ENCODE measurements at regions not wholly inside any gene's neighbourhood (a gene's known extent, or its start where the extent isn't known, plus 50 kb on each side); places are given as distances from the start of the nearest gene placed in this dataset.

GRCh38 chr1:193365966-193366365, 179.6 kb upstream of the B3GALT2 start:
- DNase-seq (ENCODE audit: low read depth in 2 of 2): no peak

- DNase-seq (ENCODE audit: low read depth in 2 of 2): no peak
Measured at GRCh38 chr1:193359631-193360030, 173.2 kb upstream of the B3GALT2 start.

- DNase-seq (ENCODE audit: low read depth in 2 of 2): no peak
Measured at GRCh38 chr1:193358419-193358818, 172.0 kb upstream of the B3GALT2 start.

DNA sequence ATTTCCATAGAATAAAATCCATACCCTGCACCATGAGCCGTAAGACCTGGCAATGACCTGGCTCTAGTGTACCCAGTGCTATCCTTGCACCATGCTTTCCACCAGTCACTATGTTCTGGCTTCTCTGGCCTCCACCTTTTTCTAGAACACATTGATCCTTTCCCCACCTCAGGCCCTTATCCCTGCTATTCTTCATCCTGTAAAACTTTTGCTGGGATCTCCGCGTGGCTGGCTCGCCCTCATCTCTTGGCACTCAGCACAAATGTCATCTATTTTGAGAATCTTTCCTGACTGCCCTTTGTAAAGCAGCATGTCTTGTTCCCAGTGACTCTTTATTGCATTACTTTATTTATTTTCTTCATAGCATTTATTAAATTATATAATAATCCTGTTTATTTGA, 169.8 kb upstream of the B3GALT2 start:
- no peak for DNase-seq (ENCODE audit: low read depth in 2 of 2)

DNA sequence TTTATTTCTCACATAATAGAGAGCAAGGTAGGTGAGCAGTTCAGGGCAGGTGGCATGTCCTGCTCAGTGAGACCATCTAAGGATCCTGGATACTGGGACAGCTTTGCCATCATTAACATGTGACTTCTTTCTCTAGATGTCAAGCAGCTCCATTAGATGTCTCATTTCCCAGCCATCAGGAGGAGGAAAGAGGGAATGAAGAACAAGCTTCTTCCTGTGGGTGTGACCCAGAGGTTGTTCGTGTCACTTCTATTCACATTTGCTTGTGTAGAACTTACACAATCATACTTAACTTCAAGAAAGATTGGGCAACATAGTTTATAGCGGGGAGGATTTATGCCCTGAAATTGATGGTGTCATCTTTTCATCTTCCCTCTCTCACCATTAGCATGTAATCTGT, 169.2 kb upstream of the B3GALT2 start:
- DNase-seq (ENCODE audit: low read depth in 2 of 2): no peak

DNA sequence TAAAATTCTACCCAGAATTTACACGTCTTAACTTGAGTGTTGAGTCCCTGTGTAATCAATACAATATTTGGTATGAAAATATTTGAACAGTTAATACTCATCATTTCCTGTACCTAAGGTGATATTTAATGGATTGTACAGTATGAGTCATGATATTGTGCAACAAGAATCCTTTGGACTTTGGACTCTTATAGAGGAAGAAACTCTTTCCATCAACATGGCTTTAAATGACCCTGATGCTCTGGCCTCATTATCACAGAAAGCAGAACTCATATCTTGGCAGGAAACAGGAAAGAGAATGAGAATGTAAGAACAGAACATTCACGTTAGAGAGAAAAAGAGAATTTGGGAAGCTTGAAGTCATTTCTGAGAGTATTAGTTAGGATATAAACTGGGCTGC, 168.8 kb upstream of the B3GALT2 start:
- DNase-seq (ENCODE audit: low read depth in 2 of 2): no peak

DNA sequence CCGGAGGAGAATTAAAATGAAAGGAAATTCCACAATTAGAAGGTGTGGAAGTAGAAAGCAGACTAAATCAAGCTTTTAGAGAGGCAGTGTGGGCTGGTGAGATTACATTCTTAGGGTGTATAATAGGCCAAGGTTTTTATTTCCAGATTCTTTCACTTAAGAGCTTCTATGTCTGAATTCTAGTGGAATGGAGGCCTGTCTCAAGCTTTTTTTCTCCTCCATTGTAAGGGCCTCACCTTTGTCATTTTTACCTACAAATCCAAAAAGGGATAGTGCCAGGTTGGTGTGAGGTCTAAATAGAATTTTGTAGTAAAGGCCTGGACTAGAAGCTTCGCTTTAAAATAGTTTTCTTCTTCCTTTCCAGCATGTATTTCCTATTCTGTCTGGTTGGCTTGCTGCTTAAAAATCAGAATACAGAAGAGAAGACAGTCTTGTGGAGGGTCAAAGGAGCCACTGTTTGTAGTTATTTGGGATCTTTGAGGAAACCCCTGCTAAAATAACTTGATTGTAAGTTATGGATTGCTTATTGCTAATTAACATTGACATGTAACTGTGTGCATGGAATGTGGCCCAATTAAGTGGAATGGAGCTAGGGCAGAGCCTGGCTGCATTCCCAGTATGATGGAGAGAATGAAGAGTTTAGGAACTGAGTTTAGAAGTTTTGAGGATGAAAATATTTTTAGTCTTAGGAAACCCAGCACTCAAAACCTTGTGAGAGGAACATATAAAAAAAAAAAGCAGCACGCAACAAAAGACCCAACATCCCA, 162.5 kb upstream of the B3GALT2 start:
- no peak for DNase-seq (ENCODE audit: low read depth in 2 of 2)

DNA sequence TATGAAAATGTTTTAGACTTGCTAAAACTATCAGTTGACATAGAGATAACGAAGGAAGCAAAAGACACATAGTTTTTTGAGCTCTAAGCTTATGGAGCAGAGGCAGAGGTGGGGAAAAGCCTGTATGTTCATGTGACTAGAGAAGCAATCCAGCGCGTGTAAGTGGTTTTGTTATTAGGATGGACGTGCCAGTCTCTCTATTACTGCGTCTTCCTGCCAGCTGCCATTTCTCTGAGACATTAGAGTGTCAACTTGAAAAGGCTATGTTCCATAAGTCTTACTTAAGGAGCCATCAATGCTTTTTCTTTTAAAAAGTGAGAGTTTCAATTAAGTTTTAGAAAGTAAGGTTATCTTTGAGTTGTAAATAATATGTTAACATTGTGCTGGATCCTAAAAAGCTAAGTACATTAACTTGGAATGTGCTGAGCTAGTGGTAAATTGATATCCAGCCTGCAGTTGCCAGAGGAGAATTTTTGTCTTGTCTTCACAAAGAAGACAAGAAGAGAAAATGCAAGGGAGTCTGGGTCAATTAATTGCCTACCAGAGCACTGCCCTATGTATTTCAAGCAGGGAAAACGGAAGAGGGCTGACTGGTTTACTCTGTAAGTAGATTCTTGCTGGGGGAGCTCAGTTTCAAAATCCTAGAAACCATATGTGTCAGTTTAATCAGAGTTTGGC, 161.8 kb upstream of the B3GALT2 start:
- no peak for DNase-seq (ENCODE audit: low read depth in 2 of 2)

- no peak for DNase-seq (ENCODE audit: low read depth in 2 of 2)
Measured at GRCh38 chr1:193346085-193346484, 159.7 kb upstream of the B3GALT2 start.

DNA sequence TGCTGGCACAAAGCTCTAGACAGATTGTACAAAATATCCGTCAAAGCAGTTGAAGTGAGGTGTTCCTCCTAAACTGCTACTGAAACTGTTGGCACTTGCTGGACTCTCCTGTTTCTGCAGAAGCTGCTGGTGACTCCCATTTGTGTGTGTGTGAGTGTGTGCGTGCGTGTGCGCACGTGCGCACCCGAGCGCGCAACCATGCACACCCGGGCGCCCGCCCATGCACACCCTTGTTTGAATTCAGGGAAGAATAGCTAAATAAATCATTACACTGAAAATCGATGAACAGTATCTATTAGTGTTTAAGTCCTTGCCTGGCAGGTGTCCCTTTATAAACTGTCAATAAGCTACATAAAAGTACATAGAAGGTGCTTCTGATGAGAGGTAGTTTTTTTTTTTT, 156.4 kb upstream of the B3GALT2 start:
- no peak for DNase-seq (ENCODE audit: low read depth in 2 of 2)

GRCh38 chr1:193340331-193340730, 153.9 kb upstream of the B3GALT2 start:
- no peak for DNase-seq (ENCODE audit: low read depth in 2 of 2)

GRCh38 chr1:193339401-193339800, 153.0 kb upstream of the B3GALT2 start:
- no peak for DNase-seq (ENCODE audit: low read depth in 2 of 2)

- no peak for DNase-seq (ENCODE audit: low read depth in 2 of 2)
Measured at GRCh38 chr1:193338194-193338593, 151.8 kb upstream of the B3GALT2 start.

- DNase-seq (ENCODE audit: low read depth in 2 of 2): no peak
Measured at GRCh38 chr1:193335806-193336428, 149.5 kb upstream of the B3GALT2 start.

- DNase-seq (ENCODE audit: low read depth in 2 of 2): no peak
Measured at GRCh38 chr1:193333166-193333565, 146.8 kb upstream of the B3GALT2 start.

DNA sequence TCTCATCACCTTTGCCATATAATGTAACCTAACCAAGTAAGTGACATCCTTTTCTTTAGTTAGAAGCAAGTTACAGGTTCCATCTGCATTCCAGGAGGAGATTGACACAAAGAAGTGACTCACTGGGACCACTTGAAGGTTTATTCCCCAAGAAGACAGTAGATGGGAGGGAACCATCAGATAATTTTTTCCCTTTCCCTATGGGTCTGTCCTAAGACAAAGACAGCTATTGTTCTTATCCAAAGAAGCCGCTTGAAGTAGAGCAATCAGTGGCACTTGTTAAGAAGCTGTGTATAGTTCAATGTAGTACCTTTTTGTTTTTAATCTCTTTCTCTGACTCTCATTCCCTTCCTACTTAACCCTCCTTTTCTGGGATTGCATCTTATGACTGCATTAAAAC, 139.9 kb upstream of the B3GALT2 start:
- DNase-seq (ENCODE audit: low read depth in 2 of 2): no peak

- DNase-seq (ENCODE audit: low read depth in 2 of 2): no peak
Measured at GRCh38 chr1:193325771-193326170, 139.4 kb upstream of the B3GALT2 start.

DNA sequence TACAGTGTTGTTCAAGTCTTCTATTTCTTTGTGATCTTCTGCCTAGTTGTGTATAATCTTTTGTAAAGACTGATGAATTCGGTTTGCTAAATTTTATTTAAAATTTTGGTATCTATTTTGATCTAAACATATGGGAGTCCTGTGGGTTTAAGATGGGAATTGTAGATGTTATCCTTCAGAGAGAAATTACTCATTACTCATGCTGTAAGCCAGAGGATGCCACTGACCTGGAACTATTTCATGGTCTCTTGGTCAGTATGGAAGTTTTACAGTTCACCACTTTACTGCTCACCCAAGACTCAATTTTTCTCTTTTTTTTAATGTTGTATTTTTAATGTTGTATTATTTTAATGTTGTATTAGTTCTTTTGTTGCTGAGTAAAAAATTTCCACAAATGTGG, 138.6 kb upstream of the B3GALT2 start:
- DNase-seq (ENCODE audit: low read depth in 2 of 2): no peak

- DNase-seq (ENCODE audit: low read depth in 2 of 2): no peak
Measured at GRCh38 chr1:193322211-193322610, 135.8 kb upstream of the B3GALT2 start.

DNA sequence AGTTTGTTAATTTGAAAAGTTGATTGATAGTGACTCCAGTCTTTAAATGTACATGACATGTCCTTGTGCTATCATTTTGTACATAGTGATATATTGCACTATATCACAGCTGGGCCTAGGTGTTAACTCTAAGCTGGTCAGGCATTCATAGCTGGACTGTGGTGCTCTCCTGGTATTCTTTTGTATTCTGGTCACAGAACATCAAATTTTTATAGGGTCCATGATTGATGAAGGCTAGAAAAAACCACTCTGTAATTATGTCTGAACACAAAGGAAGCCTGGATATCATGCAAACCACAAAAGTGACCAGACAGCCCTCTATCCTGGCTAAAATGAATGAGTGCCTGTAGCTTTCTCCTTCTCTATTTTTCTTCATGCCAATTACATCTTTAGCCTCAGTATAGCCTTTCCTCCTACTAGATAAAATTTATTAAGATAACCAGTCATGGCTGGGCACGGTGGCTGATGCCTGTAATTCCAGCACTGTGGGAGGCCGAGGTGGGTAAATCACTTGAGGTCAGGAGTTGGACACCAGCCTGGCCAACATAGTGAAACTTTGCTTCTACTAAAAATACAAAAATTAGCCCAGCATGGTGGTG, 134.9 kb upstream of the B3GALT2 start:
- no peak for DNase-seq (ENCODE audit: low read depth in 2 of 2)

GRCh38 chr1:193320270-193320669, 133.9 kb upstream of the B3GALT2 start:
- no peak for DNase-seq (ENCODE audit: low read depth in 2 of 2)

GRCh38 chr1:193318347-193318746, 131.9 kb upstream of the B3GALT2 start:
- DNase-seq (ENCODE audit: low read depth in 2 of 2): no peak

All from stimulated activated CD8-positive, alpha-beta memory T cell treated with anti-CD3 and anti-CD28 coated beads, Interleukin-15, amount 100 ng/mL, for 48 hours (primary cell).